Ishikawa (cell line): ENCODE measurements at regions not wholly inside any gene's neighbourhood (a gene's known extent, or its start where the extent isn't known, plus 50 kb on each side); places are given as distances from the start of the nearest gene placed in this dataset.

Source experiments
- CEBPB ChIP-seq: IDR thresholded peaks from 2 replicates; pipeline ENCODE4 v1.6.1; 2012
- CREB1 ChIP-seq: IDR thresholded peaks from 2 replicates; pipeline ENCODE4 v1.6.1; 2012; ENCODE audit warnings: low read depth
- EGR1 ChIP-seq: IDR thresholded peaks from 2 replicates; pipeline ENCODE4 v1.6.1; 2012
- EP300 ChIP-seq: IDR thresholded peaks from 2 replicates; pipeline ENCODE4 v1.6.1; 2012; ENCODE audit warnings: borderline replicate concordance
- FOXM1 ChIP-seq: IDR thresholded peaks from 2 replicates; pipeline ENCODE4 v1.6.1; 2012; ENCODE audit warnings: low read depth, borderline replicate concordance
- MAX ChIP-seq: IDR thresholded peaks from 2 replicates; pipeline ENCODE4 v1.6.1; 2012
- NFIC ChIP-seq: IDR thresholded peaks from 2 replicates; pipeline ENCODE4 v1.6.1; 2012
- RAD21 ChIP-seq: IDR thresholded peaks from 2 replicates; pipeline ENCODE4 v1.6.1; 2012; ENCODE audit warnings: low read depth
- TAF1 ChIP-seq: IDR thresholded peaks from 2 replicates; pipeline ENCODE4 v1.6.1; 2012; ENCODE audit warnings: low read depth, mild to moderate bottlenecking
- TCF12 ChIP-seq: IDR thresholded peaks from 2 replicates; pipeline ENCODE4 v1.6.1; 2012; ENCODE audit warnings: low read depth
- TEAD4 ChIP-seq: IDR thresholded peaks from 2 replicates; pipeline ENCODE4 v1.6.1; 2012
- USF1 ChIP-seq: IDR thresholded peaks from 2 replicates; pipeline ENCODE4 v1.6.1; 2012
- YY1 ChIP-seq: IDR thresholded peaks from 2 replicates; pipeline ENCODE4 v1.6.1; 2012; ENCODE audit warnings: low read depth
- ZBTB7A ChIP-seq: IDR thresholded peaks from 2 replicates; pipeline ENCODE4 v1.6.1; 2012; ENCODE audit warnings: low read depth
- TF ChIP-seq, protein P1 (sequence below): IDR thresholded peaks from 2 replicates; pipeline ENCODE4 v1.6.1; 2012; ENCODE audit warnings: low read depth, mild to moderate bottlenecking

GRCh38 chr6:14187406-14187805 lies 69.8 kb downstream of the CD83 start:
- TF ChIP-seq CREB1: no peak
- no peak for TF ChIP-seq RAD21

DNA sequence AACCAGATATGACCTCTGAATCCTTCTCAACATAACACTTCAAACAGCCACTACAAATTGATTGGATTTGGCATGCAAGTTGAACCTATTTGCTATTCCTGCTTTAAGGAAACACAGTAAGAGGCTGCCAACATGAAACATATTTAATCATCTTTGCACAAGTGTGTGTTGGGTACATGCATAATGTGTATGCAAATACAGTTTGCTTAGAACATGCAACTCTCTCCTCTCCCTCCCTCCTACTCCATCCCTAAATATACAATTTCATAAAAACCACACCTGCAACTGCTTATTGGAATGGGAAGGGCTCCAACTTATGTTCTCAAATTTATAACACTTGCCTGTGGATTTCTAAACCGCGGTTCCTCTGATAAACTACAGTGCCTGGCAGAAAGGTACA lies 71.5 kb downstream of the CD83 start:
- no peak for TF ChIP-seq RAD21

- TF ChIP-seq RAD21: no peak
- no peak for TF ChIP-seq TAF1
- TF ChIP-seq, protein P1, sequence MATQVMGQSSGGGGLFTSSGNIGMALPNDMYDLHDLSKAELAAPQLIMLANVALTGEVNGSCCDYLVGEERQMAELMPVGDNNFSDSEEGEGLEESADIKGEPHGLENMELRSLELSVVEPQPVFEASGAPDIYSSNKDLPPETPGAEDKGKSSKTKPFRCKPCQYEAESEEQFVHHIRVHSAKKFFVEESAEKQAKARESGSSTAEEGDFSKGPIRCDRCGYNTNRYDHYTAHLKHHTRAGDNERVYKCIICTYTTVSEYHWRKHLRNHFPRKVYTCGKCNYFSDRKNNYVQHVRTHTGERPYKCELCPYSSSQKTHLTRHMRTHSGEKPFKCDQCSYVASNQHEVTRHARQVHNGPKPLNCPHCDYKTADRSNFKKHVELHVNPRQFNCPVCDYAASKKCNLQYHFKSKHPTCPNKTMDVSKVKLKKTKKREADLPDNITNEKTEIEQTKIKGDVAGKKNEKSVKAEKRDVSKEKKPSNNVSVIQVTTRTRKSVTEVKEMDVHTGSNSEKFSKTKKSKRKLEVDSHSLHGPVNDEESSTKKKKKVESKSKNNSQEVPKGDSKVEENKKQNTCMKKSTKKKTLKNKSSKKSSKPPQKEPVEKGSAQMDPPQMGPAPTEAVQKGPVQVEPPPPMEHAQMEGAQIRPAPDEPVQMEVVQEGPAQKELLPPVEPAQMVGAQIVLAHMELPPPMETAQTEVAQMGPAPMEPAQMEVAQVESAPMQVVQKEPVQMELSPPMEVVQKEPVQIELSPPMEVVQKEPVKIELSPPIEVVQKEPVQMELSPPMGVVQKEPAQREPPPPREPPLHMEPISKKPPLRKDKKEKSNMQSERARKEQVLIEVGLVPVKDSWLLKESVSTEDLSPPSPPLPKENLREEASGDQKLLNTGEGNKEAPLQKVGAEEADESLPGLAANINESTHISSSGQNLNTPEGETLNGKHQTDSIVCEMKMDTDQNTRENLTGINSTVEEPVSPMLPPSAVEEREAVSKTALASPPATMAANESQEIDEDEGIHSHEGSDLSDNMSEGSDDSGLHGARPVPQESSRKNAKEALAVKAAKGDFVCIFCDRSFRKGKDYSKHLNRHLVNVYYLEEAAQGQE: no peak
- TF ChIP-seq TEAD4: no peak
- TF ChIP-seq ZBTB7A: no peak
- no peak for TF ChIP-seq YY1
- TF ChIP-seq CEBPB: no peak
- TF ChIP-seq NFIC: no peak
- TF ChIP-seq EP300: no peak
- TF ChIP-seq FOXM1: no peak
- no peak for TF ChIP-seq EGR1
- TF ChIP-seq CREB1: no peak
- no peak for TF ChIP-seq TCF12
These were observed 72.8 kb downstream of the CD83 start for GRCh38 chr6:14190191-14190928.

- TF ChIP-seq ZBTB7A: no peak
- no peak for TF ChIP-seq FOXM1
- no peak for TF ChIP-seq NFIC
- no peak for TF ChIP-seq USF1
- TF ChIP-seq, protein P1: no peak
- TF ChIP-seq RAD21: no peak
- TF ChIP-seq TAF1: no peak
- TF ChIP-seq MAX: no peak
These were observed 73.3 kb downstream of the CD83 start for GRCh38 chr6:14190929-14191224.

GRCh38 chr6:14191761-14192160 lies 74.2 kb downstream of the CD83 start:
- TF ChIP-seq YY1 (no peak), CREB1 (no peak)

GRCh38 chr6:14192216-14192788 lies 74.7 kb downstream of the CD83 start:
- TF ChIP-seq EGR1: no peak
- TF ChIP-seq, protein P1: no peak

DNA sequence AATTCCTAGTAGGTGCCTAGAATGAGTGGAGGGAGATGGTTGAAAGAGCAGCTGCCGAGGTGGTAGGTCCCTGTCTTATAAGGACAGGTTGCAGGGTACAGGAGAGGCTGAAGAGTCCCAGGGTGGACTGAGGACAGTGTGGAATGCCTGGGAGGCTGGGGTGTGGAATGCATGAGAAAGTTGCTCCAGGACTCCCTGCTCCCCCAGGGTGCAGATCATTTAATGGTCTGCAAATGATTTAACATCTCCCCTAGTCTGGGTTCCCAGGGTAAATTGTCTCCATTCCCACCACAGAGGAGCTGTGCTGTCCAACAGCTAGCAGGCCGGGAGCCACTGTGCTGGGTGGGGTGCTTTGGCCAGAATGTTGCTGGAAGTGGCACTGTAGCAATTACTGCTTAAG lies 76.0 kb downstream of the CD83 start:
- TF ChIP-seq TEAD4: no peak
- TF ChIP-seq TCF12: no peak
- TF ChIP-seq, protein P1: no peak
- TF ChIP-seq TAF1: no peak
- no peak for TF ChIP-seq CREB1
- no peak for TF ChIP-seq CEBPB
- TF ChIP-seq YY1: no peak
- no peak for TF ChIP-seq EP300
- TF ChIP-seq NFIC: no peak
- no peak for TF ChIP-seq ZBTB7A
- TF ChIP-seq USF1: no peak
